HFF-Myc (cell line): ENCODE measurements at regions not wholly inside any gene's neighbourhood (a gene's known extent, or its start where the extent isn't known, plus 50 kb on each side); places are given as distances from the start of the nearest gene placed in this dataset.
"Not testable (repeated sequence)": the region's sequence is repeated elsewhere in the genome, so short reads cannot be mapped to it uniquely, and the experiment has no call there.

Source experiments
- DNase-seq: peaks from one replicate; pipeline ENCODE4 v3.0.0-alpha.2; 2011; ENCODE audit warnings: low read depth; ENCODE audit errors: extremely low read depth
- H3K4me3 ChIP-seq: replicated peaks from 2 replicates; pipeline ENCODE4 v1.5.1; 2011; ENCODE audit warnings: low read depth, mild to moderate bottlenecking, control low read depth, low read length
- TF ChIP-seq, protein P1 (sequence below): IDR thresholded peaks from 2 replicates; pipeline ENCODE4 v1.5.1; 2012; ENCODE audit warnings: mild to moderate bottlenecking, low read depth, low read length, control low read depth; ENCODE audit errors: missing control alignments

DNA sequence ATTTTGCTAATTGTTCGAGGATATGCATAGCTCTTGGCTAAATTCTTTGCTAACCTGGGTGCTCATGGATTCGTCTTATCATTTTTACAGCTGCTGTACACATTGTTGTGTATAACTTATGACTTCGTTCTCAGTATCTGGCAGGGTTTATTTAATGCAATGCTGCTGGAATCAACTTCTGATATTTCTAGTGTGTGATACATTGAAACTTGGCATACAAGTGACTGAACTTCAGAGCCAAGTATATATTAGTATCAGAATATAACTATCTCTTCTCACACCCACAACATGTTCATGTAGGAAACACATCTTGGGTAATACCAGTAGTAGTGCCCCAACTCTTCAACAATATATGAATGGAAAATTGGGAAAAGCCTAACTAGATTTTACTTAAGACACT lies 764.2 kb downstream of the TENT5A start:
- TF ChIP-seq, protein P1, sequence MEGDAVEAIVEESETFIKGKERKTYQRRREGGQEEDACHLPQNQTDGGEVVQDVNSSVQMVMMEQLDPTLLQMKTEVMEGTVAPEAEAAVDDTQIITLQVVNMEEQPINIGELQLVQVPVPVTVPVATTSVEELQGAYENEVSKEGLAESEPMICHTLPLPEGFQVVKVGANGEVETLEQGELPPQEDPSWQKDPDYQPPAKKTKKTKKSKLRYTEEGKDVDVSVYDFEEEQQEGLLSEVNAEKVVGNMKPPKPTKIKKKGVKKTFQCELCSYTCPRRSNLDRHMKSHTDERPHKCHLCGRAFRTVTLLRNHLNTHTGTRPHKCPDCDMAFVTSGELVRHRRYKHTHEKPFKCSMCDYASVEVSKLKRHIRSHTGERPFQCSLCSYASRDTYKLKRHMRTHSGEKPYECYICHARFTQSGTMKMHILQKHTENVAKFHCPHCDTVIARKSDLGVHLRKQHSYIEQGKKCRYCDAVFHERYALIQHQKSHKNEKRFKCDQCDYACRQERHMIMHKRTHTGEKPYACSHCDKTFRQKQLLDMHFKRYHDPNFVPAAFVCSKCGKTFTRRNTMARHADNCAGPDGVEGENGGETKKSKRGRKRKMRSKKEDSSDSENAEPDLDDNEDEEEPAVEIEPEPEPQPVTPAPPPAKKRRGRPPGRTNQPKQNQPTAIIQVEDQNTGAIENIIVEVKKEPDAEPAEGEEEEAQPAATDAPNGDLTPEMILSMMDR: no peak
- no peak for DNase-seq
- no peak overlapping the region for H3K4me3 ChIP-seq

DNA sequence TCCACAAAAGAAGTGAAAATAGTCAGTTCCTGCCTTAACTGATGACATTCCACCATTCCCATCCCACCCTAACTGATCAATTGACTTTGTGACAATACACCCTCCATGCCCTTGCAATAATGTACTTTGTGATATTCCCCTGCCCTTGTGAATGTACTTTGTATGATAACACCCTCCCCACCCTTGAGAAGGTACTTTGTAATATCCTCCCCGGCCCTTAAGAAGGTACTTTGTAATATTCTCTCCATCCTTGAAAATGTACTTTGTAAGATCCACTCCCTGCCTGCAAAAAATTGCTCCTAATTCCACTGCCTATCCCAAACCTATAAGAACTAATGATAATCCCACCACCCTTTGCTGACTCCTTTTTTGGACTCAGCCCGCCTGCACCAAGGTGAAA lies 771.3 kb downstream of the TENT5A start:
- not testable (repeated sequence) for H3K4me3 ChIP-seq, DNase-seq

DNA sequence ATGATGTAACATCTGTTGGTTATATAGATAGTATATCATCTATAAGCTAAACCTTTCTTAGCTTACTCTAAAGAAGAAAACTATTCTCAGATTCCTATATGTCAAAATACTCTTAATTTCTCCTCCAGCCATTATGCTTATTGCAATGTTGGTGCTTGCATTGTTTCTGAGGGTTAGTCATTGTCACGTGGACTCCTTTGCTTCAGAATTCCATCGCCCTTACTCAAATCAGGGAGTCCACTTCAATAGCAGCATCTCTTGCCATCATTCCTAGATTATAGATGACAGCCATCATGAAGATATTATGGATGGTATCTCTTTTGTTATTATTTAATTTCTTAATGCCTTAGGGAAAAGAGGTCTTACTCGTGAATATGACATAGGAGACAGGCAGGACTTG lies 776.1 kb downstream of the TENT5A start:
- no peak for DNase-seq
- no peak overlapping the region for H3K4me3 ChIP-seq
- TF ChIP-seq, protein P1: no peak

GRCh38 chr6:80974579-80974978 lies 777.9 kb downstream of the TENT5A start:
- TF ChIP-seq, protein P1: no peak
- no peak overlapping the region for H3K4me3 ChIP-seq
- no peak for DNase-seq

GRCh38 chr6:80969439-80969838 lies 783.0 kb downstream of the TENT5A start:
- no peak for DNase-seq
- TF ChIP-seq, protein P1: no peak
- H3K4me3 ChIP-seq: no peak overlapping the region

GRCh38 chr6:80967609-80968008 lies 784.9 kb downstream of the TENT5A start:
- DNase-seq: no peak
- H3K4me3 ChIP-seq: no peak overlapping the region
- TF ChIP-seq, protein P1: no peak

- TF ChIP-seq, protein P1: no peak
- no peak for DNase-seq
- no peak overlapping the region for H3K4me3 ChIP-seq
Observed at GRCh38 chr6:80962382-80962781, 790.1 kb downstream of the TENT5A start.
